H9 (cell line): ENCODE measurements at regions not wholly inside any gene's neighbourhood (a gene's known extent, or its start where the extent isn't known, plus 50 kb on each side); places are given as distances from the start of the nearest gene placed in this dataset.

Experiments used
- DNase-seq: peaks from one replicate; pipeline ENCODE4 v3.0.0-alpha.2; 2017
- H2AFZ ChIP-seq: one replicate; pipeline ENCODE4 v1.6.1; 2013; ENCODE audit warnings: mild to moderate bottlenecking, low read length, control low read depth, moderate library complexity
- H2AK5ac ChIP-seq: 2 replicates; pipeline ENCODE4 v1.6.1; 2013; ENCODE audit warnings: low read length, control low read depth, mixed read lengths; ENCODE audit not compliant: insufficient read length
- H2BK120ac ChIP-seq: one replicate; pipeline ENCODE4 v1.6.1; 2013; ENCODE audit warnings: low read depth, mild to moderate bottlenecking, low read length, control low read depth, inconsistent platforms; ENCODE audit not compliant: poor library complexity, severe bottlenecking
- H2BK12ac ChIP-seq: 2 replicates; pipeline ENCODE4 v1.6.1; 2013; ENCODE audit warnings: low read length, control low read depth, mixed read lengths, low read depth; ENCODE audit not compliant: insufficient read length
- H2BK15ac ChIP-seq: 2 replicates; pipeline ENCODE4 v1.6.1; 2013; ENCODE audit warnings: low read depth, low read length, control low read depth
- H2BK20ac ChIP-seq: one replicate; pipeline ENCODE4 v1.6.1; 2013; ENCODE audit warnings: low read depth, mild to moderate bottlenecking, low read length, control low read depth, inconsistent platforms; ENCODE audit not compliant: poor library complexity, severe bottlenecking
- H2BK5ac ChIP-seq: 2 replicates; pipeline ENCODE4 v1.6.1; 2013; ENCODE audit warnings: low read length, control low read depth, mixed read lengths; ENCODE audit not compliant: insufficient read length
- H3K14ac ChIP-seq: 2 replicates; pipeline ENCODE4 v1.6.1; 2013; ENCODE audit warnings: low read length, control low read depth; ENCODE audit not compliant: insufficient read depth
- H3K18ac ChIP-seq: 2 replicates; pipeline ENCODE4 v1.6.1; 2013; ENCODE audit warnings: low read depth, mild to moderate bottlenecking, mixed read lengths, low read length, control low read depth; ENCODE audit not compliant: insufficient read length
- H3K23ac ChIP-seq: 2 replicates; pipeline ENCODE4 v1.6.1; 2013; ENCODE audit warnings: low read length, control low read depth, mixed read lengths, low read depth; ENCODE audit not compliant: insufficient read length
- H3K23me2 ChIP-seq: 2 replicates; pipeline ENCODE4 v1.6.1; 2013; ENCODE audit warnings: low read depth, mild to moderate bottlenecking, mixed read lengths, low read length, control low read depth; ENCODE audit not compliant: insufficient read length, poor library complexity, severe bottlenecking
- H3K27ac ChIP-seq: 2 replicates; pipeline ENCODE4 v1.5.1; 2013; ENCODE audit warnings: low read length, control low read depth, mixed read lengths, low read depth; ENCODE audit not compliant: insufficient read length
- H3K27me3 ChIP-seq: 2 replicates; pipeline ENCODE4 v1.6.1; 2013; ENCODE audit warnings: low read length, control low read depth, inconsistent platforms; ENCODE audit not compliant: insufficient read depth
- H3K4ac ChIP-seq: 2 replicates; pipeline ENCODE4 v1.6.1; 2013; ENCODE audit warnings: low read depth, mild to moderate bottlenecking, control low read depth, inconsistent platforms, low read length, moderate library complexity
- H3K4me1 ChIP-seq: 2 replicates; pipeline ENCODE4 v1.6.1; 2013; ENCODE audit warnings: low read length, control low read depth, inconsistent platforms; ENCODE audit not compliant: insufficient read depth
- H3K4me2 ChIP-seq: 2 replicates; pipeline ENCODE4 v1.6.1; 2013; ENCODE audit warnings: low read length, control low read depth, mixed read lengths; ENCODE audit not compliant: insufficient read length, insufficient read depth
- H3K56ac ChIP-seq: 2 replicates; pipeline ENCODE4 v1.6.1; 2013; ENCODE audit warnings: low read depth, mild to moderate bottlenecking, mixed read lengths, low read length, control low read depth; ENCODE audit not compliant: insufficient read length
- H3K79me1 ChIP-seq: 2 replicates; pipeline ENCODE4 v1.6.1; 2013; ENCODE audit warnings: low read depth, mild to moderate bottlenecking, moderate library complexity, low read length, control low read depth, inconsistent platforms; ENCODE audit not compliant: insufficient read depth, poor library complexity, severe bottlenecking
- H3K79me2 ChIP-seq: 2 replicates; pipeline ENCODE4 v1.6.1; 2013; ENCODE audit warnings: low read length, control low read depth, inconsistent platforms; ENCODE audit not compliant: insufficient read depth
- H3K9ac ChIP-seq: 2 replicates; pipeline ENCODE4 v1.6.1; 2013; ENCODE audit warnings: low read length, control low read depth, mixed read lengths; ENCODE audit not compliant: insufficient read length; ENCODE audit errors: extremely low read depth
- H3K9me3 ChIP-seq: one replicate; pipeline ENCODE4 v1.6.1; 2013; ENCODE audit warnings: low read depth, low read length, inconsistent platforms; ENCODE audit not compliant: control insufficient read depth
- H3T11ph ChIP-seq: one replicate; pipeline ENCODE4 v1.6.1; 2013; ENCODE audit warnings: mild to moderate bottlenecking, low read length, control low read depth, inconsistent platforms
- H4K20me1 ChIP-seq: one replicate; pipeline ENCODE4 v1.6.1; 2013; ENCODE audit not compliant: control insufficient read depth, insufficient read length, insufficient read depth
- H4K5ac ChIP-seq: 2 replicates; pipeline ENCODE4 v1.6.1; 2013; ENCODE audit warnings: low read depth, mild to moderate bottlenecking, mixed read lengths, low read length, control low read depth; ENCODE audit not compliant: insufficient read length
- H4K8ac ChIP-seq: replicated peaks from 2 replicates; pipeline ENCODE4 v1.6.1; 2013; ENCODE audit warnings: low read length, control low read depth, mixed read lengths, low read depth; ENCODE audit not compliant: insufficient read length
- H4K91ac ChIP-seq: 2 replicates; pipeline ENCODE4 v1.6.1; 2013; ENCODE audit warnings: low read depth, mild to moderate bottlenecking, moderate library complexity, mixed read lengths, low read length, control low read depth; ENCODE audit not compliant: insufficient read length
- H3K27ac Mint-ChIP-seq, 3 experiments: 2 replicates in 2 of 3; 3 replicates in 1 of 3; pipeline ENCODE4 v1.8.0; 2020 to 2021; ENCODE audit warnings: mixed read lengths in 3 of 3, mild to moderate bottlenecking in 1 of 3, moderate library complexity in 1 of 3
- H3K27me3 Mint-ChIP-seq: 2 replicates; pipeline ENCODE4 v1.8.0; 2021; ENCODE audit warnings: low read depth, mild to moderate bottlenecking, moderate library complexity, mixed read lengths
- H3K36me3 Mint-ChIP-seq, 3 experiments: 2 replicates in 2 of 3; 3 replicates in 1 of 3; pipeline ENCODE4 v1.8.0; 2020 to 2021; ENCODE audit warnings: low read depth in 3 of 3, mixed read lengths in 3 of 3; ENCODE audit not compliant: insufficient read depth in 1 of 3
- H3K4me1 Mint-ChIP-seq, 2 experiments: 2 replicates each; pipeline ENCODE4 v1.8.0; 2020; ENCODE audit warnings: mixed read lengths in 2 of 2
- H3K4me3 Mint-ChIP-seq, 2 experiments: 2 replicates in 1 of 2; 3 replicates in 1 of 2; pipeline ENCODE4 v1.8.0; 2020 to 2021; ENCODE audit warnings: mild to moderate bottlenecking in 2 of 2, mixed read lengths in 2 of 2, moderate library complexity in 1 of 2
- H3K9me3 Mint-ChIP-seq, 2 experiments: 2 replicates in 1 of 2; 3 replicates in 1 of 2; pipeline ENCODE4 v1.8.0; 2020; ENCODE audit warnings: mild to moderate bottlenecking in 2 of 2, mixed read lengths in 2 of 2, moderate library complexity in 1 of 2
- WGBS: extraction: QIAGEN DNeasy Blood & Tissue Kit; methylation state at CpG from one replicate; pipeline ENCODE4 v1.1.7; 2013; ENCODE audit warnings: missing lambda C conversion rate, low lambda C conversion rate, mixed read lengths; ENCODE audit not compliant: insufficient read length; ENCODE audit errors: extremely low coverage; 5-methylcytosine and 5-hydroxymethylcytosine counted together
- TF ChIP-seq, protein P1 (sequence below): fragments of 200-600 bp; sonication (generic); conservative IDR thresholded peaks from 3 replicates; pipeline ENCODE4 v1.8.0; 2021; ENCODE audit warnings: antibody characterized with exemption, mild to moderate bottlenecking

GRCh38 chr9:124126648-124127646 lies 115.4 kb downstream of the LHX2 start:
- no peaks in the 10 kb centered on the region for H3K36me3 Mint-ChIP-seq
- Histone ChIP-seq H3K4me1 (no peaks in the 10 kb centered on the region), H2AK5ac (no peak overlapping the region), H3K4me2 (no peak overlapping the region), H4K91ac (no peak overlapping the region), H3K9ac (no peak overlapping the region), H3K14ac (no peak overlapping the region), H3K23me2 (no peaks in the 10 kb centered on the region), H3K27ac (no peak overlapping the region), H2BK120ac (no peak overlapping the region), H3K23ac (no peak overlapping the region), H3K18ac (no peak overlapping the region), H3K56ac (no peak overlapping the region), H2AFZ (no peak overlapping the region), H4K8ac (no peak overlapping the region), H2BK15ac (no peak overlapping the region), H3K4ac (no peak overlapping the region), H3T11ph (no peak overlapping the region), H2BK12ac (no peak overlapping the region), H3K27me3 (no peaks in the 10 kb centered on the region), H3K9me3 (no peaks in the 10 kb centered on the region), H2BK20ac (no peak overlapping the region), H3K79me1 (no peaks in the 10 kb centered on the region), H3K79me2 (no peaks in the 10 kb centered on the region), H2BK5ac (no peak overlapping the region), H4K20me1 (no peaks in the 10 kb centered on the region), H4K5ac (no peak overlapping the region)
- H3K9me3 Mint-ChIP-seq: no peaks in the 10 kb centered on the region; a peak in 1 of 5 replicates
- H3K4me1 Mint-ChIP-seq: peaks cover 16 to 30% of the 10 kb centered on the region in 2 experiments
- peaks cover 12% of the 10 kb centered on the region for H3K27me3 Mint-ChIP-seq
- no CpG with 5 or more reads among the region's 19 CpGs for WGBS
- TF ChIP-seq, protein P1, sequence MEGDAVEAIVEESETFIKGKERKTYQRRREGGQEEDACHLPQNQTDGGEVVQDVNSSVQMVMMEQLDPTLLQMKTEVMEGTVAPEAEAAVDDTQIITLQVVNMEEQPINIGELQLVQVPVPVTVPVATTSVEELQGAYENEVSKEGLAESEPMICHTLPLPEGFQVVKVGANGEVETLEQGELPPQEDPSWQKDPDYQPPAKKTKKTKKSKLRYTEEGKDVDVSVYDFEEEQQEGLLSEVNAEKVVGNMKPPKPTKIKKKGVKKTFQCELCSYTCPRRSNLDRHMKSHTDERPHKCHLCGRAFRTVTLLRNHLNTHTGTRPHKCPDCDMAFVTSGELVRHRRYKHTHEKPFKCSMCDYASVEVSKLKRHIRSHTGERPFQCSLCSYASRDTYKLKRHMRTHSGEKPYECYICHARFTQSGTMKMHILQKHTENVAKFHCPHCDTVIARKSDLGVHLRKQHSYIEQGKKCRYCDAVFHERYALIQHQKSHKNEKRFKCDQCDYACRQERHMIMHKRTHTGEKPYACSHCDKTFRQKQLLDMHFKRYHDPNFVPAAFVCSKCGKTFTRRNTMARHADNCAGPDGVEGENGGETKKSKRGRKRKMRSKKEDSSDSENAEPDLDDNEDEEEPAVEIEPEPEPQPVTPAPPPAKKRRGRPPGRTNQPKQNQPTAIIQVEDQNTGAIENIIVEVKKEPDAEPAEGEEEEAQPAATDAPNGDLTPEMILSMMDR: peak; percentile 98
- H3K4me3 Mint-ChIP-seq: no peak overlapping the region
- peak; percentile 88 for DNase-seq
- H3K27ac Mint-ChIP-seq: no peak overlapping the region; a peak in 1 of 7 replicates
